GM18526 (cell line): ENCODE measurements at regions not wholly inside any gene's neighbourhood (a gene's known extent, or its start where the extent isn't known, plus 50 kb on each side); places are given as distances from the start of the nearest gene placed in this dataset.

ENCODE experiments used
- POLR2A ChIP-seq: IDR thresholded peaks from 3 replicates; pipeline ENCODE4 v1.6.1; 2011; ENCODE audit not compliant: insufficient read length; ENCODE audit errors: extremely low read depth

- TF ChIP-seq POLR2A = no peak
Observed at GRCh38 chr15:92747047-92747446, 91.5 kb upstream of the FAM174B start.

- TF ChIP-seq POLR2A = no peak
Observed at GRCh38 chr15:92749216-92749615, 93.6 kb upstream of the FAM174B start.

DNA sequence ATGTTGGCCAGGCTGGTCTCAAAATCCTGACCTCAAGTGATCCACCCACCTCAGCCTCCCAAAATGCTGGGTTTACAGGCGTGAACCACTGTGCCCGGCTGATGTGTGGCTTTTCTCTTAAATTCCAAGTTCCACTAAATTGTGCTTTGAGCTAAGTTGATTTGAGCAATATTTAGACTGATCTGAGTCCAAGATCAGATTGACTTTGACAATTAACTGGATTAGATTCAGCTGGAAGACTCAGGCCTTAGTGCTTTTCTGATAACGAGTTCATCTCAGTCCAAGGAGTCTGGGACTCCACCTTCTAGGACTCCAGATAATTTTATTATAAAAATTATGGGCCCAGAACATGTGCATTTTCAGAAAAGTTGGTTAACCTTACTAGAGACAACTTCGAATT is 94.4 kb upstream of the FAM174B start:
- no peak for TF ChIP-seq POLR2A

DNA sequence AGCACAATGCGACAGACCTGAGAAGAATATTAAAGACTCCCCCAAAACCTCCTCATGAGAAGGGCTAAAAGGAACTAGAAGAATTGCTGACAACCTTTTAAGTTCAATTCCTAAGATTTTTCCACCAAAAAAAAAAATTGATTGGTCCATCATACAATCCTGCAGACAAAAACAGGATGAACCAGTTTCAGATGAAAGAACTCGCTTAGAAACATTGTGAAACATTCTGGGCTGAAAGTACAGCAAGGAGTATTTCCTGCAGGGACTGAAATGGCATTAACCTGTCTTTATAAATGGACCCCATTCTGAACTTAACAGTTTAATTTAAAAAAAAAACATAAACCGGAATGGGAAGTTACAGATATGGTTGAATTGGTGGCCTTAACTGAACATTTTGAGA is 96.0 kb upstream of the FAM174B start:
- TF ChIP-seq POLR2A = no peak

GRCh38 chr15:92753591-92753990 is 98.0 kb upstream of the FAM174B start:
- TF ChIP-seq POLR2A = no peak

DNA sequence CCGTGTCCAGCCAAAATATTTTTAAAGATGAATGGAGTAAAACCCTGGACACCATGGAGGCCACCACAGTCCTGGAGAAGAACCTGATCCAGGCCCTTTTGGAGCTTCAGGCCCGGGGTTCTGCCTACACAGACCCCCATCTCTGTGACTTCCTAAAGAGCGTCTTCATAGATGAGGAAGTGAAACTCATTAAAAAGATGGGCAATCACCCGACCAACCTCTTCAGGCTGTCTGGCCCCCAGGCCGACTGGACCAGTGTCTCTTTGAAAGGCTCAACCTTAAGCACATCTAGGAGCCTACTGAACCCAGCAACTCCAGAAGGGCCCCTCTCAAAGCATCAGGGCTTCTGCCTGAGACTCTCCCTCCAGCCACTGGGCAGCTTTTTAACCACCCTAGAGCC is 107.9 kb upstream of the FAM174B start:
- no peak for TF ChIP-seq POLR2A

- no peak for TF ChIP-seq POLR2A
Observed at GRCh38 chr15:92770641-92771040, 115.1 kb upstream of the FAM174B start.

GRCh38 chr15:92772061-92772460 is 116.5 kb upstream of the FAM174B start:
- no peak for TF ChIP-seq POLR2A

DNA sequence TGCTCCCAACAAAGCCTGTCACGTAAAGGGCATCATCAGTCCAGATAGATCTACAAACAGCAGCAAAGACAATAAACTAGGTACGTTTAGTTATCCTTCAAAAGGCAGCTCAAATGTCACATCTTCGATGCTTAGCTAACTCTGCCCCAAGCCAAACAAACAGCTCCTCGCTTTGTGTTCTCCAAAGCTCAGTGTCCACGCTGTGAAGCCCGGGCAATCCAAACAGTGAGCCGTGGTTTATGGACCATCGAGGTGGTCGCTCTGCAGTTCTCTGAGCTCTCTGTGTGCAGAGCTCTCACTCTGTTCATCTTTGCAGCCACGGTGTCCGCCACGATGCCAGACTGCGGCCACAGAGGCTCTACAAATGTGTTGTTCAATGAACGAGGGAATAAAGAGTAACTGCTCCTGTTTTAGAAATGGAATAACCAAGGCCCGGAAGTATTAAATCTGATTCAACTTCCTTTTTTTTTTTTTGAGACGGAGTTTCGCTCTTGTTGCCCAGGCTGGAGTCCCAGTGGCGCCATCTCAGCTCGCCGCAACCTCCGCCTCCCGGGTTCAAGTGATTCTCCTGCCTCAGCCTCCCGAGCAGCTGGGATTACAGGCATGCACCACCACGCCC is 117.2 kb upstream of the FAM174B start:
- no peak for TF ChIP-seq POLR2A

GRCh38 chr15:92773340-92773739 is 117.8 kb upstream of the FAM174B start:
- no peak for TF ChIP-seq POLR2A

GRCh38 chr15:92779874-92780273 is 120.2 kb upstream of the CHD2 start:
- no peak for TF ChIP-seq POLR2A

DNA sequence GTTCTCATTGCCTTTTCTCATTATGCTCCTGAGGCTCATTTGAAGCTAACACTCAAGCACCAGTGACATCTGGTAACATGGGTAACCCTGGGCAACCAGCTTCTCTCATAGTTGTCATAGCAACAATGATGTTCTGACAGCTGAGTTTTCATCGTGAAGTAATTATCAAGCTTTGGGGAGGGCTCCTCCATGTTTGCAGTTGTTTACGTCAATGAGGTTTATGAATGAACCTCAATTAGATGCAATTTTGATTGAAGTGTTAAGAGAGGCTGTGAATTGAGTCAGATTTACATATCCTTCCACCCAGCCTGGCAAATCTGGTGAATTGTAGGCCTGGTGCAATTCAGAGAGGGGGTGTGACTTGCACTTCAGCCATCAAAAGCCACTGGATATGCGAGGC is 119.3 kb upstream of the CHD2 start:
- TF ChIP-seq POLR2A = no peak

- no peak for TF ChIP-seq POLR2A
Observed at GRCh38 chr15:92781925-92782453, 118.1 kb upstream of the CHD2 start.

DNA sequence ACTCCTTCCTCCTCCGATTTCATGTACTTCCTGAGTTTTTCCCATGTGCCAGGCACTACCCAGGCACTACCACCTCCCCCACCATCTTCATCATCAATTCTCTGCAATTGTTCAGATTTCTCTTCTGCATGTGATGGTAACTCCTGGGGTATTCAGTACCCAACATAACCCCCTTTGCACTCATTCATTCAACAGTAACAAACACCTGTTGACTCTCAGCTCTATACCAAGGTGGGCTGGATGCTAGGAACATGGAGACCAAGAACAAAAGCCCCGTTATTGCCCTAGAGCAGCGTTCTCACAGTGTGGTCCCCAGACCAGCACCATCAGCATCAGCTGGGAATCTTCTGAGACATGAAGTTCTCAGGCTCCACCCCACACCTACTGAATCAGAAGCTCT is 113.0 kb upstream of the CHD2 start:
- no peak for TF ChIP-seq POLR2A

GRCh38 chr15:92788196-92788595 is 111.9 kb upstream of the CHD2 start:
- no peak for TF ChIP-seq POLR2A

DNA sequence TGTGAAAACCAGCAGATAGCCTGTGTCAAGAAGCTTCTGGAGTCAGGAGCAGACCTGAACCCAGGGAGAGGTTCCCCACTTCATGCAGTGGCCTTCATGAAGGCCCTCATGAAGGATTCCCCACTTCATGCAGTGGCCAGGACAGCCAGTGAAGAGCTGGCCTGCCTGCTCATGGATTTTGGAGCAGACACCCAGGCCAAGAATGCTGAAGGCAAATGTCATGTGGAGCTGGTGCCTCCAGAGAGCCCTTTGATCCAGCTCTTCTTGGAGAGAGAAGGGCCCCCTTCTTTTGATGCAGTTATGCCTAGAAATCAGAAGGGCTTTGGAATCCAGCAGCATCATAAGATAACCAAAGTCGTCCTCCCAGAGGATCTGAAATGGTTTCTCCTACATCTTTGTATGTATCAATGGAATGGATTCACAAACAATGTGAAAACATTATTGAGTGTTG is 103.9 kb upstream of the CHD2 start:
- TF ChIP-seq POLR2A = no peak

GRCh38 chr15:92797168-92798052 is 102.7 kb upstream of the CHD2 start:
- no peak for TF ChIP-seq POLR2A

GRCh38 chr15:92800013-92800412 is 100.1 kb upstream of the CHD2 start:
- no peak for TF ChIP-seq POLR2A
